DMS114 treated with DMSO at 0.1 percent for 48 hours (cell line): ENCODE measurements at regions not wholly inside any gene's neighbourhood (a gene's known extent, or its start where the extent isn't known, plus 50 kb on each side); places are given as distances from the start of the nearest gene placed in this dataset.
"Not testable (repeated sequence)": the region's sequence is repeated elsewhere in the genome, so short reads cannot be mapped to it uniquely, and the experiment has no call there.

Experiments used
- DNase-seq: peaks from one replicate; lab custom pipeline; 2025; ENCODE audit not compliant: unreplicated experiment; lab: John Stamatoyannopoulos, UW

DNA sequence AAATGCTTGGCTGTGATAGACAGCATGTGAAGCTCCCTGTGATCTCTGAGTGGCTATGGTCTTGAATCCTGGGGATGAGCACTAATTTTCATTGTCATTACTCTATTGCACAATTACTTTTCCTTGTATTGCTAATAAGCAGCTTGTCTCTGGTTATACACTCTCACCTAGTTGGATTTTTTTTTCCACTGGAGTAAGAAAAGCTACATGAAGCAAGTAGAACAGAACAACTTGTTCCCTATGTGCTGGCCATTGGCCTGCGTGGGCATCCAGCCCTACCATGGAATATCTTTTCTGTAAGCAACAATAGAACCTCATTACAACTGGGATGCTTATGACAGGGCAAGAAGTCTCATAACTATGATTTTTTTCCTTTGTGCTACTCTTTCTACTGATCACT is 807.4 kb downstream of the TNS3 start:
- no peak for DNase-seq

DNA sequence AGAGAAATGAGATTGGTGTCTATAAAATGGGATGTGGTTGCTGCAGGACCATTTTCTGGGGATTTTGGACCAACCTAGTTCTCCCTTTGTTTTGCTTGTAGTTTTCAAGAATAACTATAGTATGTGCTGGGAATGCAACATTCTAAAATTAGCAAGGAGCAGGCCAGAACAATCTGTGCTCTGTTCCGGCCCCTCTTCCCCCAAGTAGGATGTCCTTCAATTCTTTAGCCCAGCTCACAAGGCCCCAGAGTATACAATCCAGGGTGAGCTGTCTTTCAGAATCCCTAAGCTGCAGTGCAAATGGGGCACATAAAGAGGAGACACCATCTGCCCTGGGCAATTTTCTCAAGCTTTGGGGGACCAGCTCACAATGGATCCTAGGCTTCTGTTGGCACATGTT is 809.1 kb downstream of the TNS3 start:
- no peak for DNase-seq

DNA sequence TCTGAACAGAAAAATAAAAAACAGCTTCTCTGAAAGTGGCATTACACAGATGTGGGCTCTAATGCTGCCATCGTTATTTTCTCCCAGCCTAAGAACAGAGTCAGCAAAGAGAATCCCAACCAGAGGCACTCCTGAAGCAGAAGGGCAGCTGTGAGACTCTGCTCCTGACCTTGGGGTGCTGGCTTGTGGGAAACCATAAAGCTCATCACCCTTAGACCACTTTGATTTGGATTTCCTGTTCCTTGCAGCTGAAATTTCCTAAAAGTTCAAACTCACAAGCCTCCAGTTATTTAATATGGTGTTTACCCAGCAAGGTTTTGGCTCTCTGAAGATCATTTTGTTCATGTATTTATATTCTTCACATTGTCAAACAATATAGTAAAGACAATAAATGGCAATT is 814.8 kb downstream of the TNS3 start:
- no peak for DNase-seq

DNA sequence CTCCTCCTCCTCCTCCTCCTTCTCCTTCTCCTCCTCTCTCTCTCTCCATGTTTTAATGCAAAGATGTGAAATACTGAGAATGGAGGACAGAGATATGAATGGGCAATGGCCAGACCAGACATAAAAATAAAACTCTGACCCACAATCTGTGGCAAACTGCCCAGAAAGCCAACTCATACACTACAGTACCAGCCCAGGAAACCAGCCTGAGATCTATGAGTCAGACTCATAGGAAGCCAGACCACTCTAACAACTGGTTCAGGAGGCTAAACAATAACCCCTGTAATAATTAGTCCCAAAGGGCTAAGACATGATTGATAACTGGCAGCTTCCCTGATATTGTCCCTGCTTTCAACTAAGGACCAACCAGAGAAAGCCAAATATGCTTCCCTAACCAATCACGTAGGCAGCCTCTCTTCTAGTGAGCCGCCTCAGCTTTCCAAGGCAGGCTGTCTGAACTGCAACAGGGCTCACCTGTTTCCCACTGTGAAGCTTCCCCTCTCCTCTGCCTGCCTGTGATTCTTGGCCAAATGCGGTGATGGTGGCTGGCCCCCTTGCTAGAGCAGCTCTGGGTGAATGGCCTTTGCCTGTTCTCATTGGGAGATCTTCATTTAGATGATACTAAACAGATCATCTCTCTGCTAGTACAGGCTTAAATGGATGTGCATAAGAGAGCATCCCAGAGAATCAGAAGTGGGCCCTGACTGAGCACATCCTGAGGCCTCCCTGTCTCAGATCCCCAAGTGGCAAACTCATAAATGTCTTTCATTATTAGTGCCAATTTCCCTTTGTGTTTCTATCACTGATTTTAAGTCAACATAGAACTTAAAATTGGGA is 817.6 kb downstream of the TNS3 start:
- no peak for DNase-seq

DNA sequence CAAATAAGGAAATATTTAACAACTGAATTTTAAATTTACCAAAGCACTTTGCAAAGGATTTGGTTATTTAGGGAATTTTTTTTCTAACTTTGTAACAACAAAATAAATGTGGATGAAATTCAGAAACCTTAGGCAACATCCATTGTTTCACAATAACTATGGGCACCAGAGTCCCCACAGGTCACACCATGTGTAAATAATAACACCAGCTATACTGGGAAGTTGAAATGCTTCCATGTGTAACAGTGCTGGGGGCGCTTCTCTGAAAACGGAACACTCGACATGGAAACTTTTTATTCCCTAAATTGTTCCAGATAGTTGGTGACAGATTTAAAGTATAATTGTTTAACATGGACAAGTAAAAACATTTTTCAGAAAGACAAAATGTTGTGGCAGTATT is 818.6 kb downstream of the TNS3 start:
- DNase-seq: no peak

DNA sequence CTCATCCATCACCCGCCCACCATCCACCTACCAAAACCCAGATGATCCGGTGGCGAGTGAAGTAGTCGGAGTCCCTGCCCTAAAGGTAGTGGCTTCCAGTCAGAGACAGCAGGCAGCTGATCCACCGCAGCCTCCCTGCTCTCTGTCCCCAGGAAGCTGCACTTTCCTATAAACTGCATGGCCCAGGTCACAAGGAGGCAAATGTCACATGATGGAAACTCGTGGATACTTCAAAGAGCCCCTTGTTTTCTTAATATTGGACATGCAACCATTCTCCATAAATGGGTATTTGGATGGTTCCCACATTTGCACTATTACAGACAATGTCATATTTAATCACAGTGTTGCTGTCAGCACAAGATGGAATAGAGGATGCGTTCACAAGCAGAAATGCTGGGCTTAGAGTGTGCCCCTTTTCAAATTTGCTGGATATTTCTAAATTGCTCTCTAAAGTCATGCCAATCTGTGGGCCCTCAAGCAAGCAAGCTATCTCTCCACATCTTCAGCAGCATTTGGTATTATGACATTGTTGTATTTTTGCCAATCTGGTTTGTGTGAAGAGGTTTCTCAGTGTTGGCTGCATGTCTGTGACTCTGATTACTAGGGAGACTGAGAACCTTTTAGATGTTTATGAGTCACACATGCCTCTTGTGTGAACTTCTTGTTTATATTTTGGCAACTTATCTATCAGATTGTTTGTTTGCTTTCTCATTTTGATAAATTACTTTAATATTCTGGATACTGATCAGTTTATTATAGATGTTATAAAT is 822.0 kb downstream of the TNS3 start:
- no peak for DNase-seq

DNA sequence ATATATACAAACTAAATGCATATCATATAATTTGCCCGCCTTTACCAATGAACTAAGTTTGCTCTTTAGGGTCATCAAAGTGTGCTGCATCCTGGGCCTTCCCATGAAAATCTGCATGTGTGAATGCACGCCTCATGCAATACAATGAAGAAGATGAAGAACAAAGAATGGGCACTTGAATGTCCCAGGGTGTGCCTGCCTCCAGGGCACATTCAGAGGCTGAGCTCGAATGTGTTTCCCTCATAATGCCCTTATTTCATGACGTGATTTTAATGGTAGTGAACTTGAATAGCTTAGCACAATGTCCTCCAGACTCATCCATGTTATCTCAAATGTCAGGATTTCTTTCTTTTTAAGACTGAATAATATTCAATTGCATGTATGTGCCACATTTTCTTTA is 824.9 kb downstream of the TNS3 start:
- no peak for DNase-seq

DNA sequence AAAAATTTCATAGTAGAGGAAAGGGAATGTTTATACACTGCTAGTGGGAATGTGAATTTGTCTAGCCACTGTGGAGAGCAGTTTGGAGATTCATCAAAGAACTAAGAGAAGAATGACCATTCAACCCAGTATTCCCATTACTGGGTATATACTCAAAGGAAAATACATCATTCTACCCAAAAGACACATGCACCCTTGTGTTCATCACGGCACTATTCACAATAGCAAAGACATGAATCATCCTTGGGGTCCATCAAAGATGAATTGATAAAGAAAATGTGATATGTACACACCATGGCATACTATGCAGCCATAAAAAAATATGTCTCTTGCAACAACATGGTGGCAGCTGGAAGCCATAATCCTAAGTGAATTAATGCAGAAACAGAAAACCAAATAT is 825.7 kb downstream of the TNS3 start:
- no peak for DNase-seq

DNA sequence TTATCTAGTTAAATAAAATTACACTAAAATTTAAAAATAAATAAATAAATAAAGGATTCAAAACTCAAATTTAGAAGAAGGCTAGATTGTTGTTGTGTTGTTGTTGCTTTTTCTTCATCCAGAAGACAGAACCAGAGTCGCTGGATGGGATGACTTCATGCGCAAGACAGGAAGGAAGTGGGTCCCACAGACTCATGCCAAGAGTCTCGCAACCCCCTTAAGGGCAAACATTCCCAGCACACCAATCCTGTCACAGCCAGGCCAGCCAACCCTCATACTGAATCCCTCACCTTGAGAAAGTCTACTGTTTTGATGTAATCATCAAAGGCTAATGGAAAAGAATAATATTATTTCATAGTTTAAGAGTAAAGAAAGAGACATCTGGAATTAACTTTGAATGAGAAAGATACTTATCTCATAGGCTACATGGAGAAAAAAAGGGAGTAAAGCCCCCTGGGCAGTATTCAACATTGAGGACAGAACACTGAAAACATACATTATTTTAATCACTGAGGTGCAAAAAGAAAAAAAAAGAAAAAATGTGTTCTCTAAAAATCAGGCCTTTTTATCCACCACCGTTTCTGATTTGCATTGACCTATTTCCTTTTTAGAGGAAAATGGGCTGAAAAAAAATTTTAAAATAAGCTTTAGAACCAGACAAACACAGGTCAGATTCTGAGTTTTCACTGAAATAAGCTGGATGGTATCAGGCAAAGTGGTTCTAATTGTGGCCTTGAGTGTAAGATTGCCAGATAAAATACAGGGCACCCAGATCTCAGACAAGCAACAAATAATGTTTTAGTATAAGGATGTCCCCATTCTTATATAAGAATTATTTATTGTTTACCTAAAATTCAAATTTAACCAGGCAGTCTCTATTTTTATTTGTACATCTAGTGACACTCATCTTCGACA is 826.5 kb downstream of the TNS3 start:
- DNase-seq: no peak

DNA sequence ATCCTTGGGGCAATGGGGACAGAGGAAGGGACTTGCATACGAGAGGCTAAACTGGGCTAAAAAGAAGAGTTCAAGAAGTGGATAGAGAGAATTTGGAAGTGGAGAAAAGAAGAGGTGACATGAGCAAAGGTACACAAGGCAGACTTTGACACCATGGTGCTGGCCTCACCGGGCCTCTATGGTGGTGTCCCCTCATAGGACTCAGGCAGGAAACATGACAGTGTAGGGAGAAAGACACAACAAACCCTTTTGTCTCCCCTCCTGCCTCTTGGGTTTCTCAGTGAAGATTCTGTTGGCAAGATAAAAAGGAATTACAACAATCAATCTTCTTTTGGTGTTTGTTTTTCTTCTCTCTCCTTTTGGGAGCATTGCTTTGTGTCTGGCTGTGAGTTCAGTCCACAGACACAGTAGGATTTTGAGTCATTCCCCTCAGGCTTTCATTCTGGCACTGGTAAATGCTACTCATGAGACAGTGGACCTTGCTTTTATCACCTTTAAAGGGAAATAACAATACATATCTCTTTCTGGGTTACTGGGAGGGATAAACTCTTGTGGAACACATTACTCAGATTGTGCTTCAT is 827.7 kb downstream of the TNS3 start:
- no peak for DNase-seq

DNA sequence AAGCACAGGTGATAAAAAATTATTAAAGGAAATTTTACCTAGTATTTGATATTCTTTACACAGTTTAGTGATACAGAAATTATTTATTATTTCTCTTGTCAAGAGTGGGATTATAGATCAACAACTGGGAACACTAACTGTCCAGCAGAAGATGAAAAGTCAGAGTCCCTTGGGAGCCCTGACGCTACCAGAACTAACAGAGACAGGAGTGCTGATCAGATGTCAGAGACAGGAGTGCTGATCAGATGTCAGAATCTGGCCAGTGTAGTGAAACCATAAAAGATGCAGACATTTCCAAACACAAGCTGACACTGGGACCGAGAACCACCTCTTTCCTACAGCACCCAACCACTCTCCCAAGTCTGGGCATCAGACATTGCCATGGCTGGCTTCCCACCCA is 828.2 kb downstream of the TNS3 start:
- no peak for DNase-seq

DNA sequence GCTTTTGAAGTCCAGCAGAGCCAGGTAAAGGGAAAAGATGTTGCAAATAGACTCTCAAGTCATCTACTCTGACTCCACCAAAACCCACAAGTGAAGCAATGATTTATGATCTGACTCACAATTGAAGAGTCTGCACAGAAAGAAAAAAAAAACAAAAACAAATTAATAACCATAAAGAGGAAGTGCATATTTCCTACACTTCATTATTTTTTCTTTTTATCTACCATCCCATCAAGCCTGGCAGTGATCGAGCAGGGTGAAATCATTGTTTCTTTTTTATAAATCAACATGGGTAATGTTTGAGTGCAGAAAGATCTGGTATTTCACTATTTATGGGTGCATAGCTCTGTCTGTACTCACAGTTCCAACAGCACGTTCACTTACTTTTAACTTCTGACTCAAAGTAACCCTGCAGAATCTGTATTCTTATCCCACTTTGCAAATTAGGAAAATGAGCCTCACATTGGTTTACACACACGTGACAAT is 829.0 kb downstream of the TNS3 start:
- DNase-seq: no peak

DNA sequence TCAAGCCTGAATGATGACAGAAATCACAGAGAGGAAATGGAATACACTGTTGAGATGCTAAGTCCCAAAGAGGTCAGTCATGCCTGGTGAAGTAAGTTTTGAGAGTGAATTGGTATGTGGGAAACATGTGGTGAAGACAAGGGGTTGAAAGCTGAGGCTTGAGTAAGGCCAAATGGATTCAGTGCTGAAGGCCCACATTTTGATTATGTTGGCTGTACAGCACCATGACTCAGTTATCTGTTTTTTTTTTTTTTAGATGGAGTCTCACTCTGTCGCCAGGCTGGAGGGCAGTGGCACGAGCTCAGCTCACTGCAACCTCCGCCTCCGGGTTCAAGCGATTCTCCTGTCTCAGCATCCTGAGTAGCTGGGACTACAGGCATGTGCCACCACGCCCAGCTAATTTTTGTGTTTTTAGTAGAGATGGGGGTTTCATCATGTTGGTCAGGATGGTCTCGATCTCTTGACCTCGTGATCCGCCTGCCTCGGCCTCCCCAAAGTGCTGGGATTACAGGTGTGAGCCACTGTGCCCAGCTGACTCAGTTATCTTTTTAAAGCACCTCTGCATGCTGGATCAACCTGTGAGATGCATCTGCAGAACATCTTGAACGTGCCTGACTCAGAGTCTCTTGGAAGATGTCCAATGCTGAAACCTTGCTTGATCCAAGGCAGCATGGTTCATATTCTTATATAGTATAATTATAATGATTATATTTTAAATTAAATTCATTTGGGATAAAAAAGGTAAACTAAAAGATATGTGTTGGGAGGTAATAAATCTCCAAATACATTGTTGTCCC is 829.8 kb downstream of the TNS3 start:
- not testable (repeated sequence) for DNase-seq

DNA sequence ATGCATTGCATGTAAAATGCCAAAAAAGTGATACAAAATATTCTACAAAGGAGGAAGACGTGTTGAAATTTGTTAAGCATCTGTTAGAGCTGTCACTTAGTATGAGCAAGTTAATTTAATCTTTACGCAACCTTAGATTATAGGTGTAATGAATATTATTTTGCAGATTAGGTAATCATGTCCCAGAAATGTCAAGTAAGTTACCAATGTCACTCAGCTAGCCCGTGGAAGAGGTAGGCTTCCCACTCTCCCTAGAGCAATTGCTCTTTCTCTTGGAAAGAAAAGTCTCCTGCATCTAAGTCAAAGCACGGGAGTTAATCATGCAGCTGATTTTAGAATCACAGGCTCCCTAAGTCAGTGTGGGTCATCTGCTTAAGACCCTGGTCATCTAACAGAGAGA is 830.4 kb upstream of the IGFBP3 start:
- DNase-seq: no peak

DNA sequence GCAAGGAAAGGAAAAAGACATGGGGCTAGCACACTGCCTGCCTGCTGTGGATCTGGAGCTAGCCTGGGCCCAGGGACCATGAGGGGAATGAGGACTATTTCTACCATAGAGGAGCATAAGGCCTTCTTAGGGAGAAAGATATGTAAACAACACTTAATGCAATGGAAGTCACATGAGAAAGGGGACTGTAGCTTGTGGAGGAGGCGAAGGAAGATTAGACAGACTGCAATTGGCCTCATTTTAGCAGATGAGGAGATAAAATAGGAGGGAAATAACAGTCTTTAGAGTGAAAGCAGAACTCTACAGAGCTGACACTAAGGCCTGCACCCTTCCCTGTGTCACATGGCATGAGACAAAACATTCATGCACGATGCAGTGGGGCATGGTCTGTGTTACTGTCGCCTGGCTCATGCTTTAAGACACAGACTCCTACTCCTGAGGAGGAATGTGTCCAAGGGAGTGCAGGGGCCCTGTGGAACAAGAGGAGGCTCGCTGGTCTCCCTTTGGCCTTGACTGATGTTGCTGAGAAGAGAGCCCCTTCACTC is 829.3 kb upstream of the IGFBP3 start:
- no peak for DNase-seq

DNA sequence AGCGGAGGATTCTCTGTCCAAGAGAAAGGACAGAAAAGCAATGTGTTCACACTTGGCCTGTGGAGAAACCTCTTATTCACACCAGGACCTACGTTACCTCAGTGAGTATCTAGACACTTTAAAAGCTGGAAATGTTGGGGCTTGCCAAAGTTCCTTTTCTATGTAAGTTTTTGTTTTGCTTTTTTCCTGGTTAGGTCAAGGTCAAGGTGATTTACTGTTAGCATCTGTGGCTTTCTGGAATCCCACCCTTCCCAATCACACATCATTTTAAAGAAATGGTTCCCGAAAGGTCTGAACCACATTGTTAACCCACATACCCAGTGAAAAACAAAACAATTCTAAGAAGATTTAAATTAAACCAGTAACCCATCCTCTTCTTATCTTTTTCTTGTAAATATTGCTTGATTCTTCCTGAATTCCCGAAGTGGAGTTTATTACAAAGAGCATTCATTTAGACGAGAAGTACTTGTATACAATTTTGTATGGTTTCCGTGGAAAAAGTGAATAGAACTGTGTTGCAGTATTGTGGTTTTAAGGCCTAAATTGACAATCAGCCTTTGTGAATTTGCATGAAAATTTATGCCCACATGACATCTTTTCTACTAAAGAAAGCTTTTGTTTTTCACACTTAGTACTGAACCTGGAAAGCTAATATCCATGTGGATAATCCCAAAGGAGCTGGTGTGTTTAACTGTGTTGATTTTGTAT is 827.0 kb upstream of the IGFBP3 start:
- no peak for DNase-seq

DNA sequence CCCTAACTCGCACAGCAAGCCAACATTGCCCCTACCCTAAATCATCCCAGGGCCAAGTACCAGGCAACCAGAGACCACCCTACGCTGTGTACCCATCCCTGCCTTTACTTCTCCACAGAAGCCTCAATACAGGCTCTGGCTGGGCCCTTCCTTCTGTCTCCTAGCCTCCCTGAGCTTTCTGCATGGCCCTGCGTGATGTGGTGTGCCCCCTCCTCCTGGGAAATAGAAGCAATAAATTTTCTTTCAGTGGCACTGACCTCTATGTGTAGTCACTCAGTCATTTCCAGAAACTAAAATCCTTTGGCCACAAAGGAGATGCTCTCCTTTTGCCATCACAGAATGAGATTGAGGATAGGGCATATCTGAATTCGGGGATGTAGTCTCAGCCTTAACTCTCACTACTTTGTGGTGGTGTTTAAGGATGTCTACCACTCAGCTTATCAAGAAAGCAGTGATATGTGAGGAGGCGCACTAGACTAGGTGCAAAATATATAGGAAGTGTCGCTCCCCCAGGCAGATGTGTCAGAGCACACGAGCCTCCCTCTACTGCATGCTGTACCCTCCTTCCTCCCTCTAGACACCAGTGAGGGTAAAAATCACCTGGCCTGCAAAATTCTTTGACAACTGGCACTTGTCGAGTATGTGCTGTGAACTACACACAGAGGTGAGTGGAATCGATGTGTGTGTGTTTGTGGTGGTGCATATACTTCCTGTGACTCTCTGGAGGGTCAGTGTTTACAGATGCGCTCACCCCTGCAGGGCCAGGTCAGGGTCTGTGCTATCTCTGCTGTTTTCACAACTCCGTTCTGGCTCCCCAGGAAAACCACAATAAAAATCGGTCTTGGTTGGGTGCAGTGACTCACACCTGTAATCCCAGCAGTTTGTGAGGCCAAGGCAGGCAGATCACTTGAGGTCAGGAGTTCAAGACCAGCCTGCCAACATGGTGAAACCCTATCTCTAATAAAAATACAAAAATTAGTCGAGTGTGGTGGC is 825.9 kb upstream of the IGFBP3 start:
- no peak for DNase-seq

DNA sequence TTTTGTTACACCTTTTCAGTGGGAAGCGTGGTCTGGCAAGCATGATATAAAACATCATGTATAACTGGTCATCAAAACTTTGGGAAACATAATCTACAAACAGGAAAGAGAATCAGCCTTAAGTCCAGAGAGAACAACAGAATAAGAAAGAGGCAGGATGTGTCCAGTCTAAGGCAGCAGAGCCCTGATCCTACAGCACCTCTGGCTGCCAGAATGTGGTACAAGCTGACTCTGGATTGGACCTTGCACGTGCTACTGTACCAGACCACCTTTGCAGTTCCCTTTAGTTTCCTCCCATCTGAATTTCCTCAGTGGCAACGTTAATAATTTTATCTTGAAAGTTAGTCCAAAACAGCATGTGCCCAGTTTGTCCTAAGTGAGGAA is 824.6 kb upstream of the IGFBP3 start:
- DNase-seq: no peak
